ENCODE measurements at regions not wholly inside any gene's neighbourhood (a gene's known extent, or its start where the extent isn't known, plus 50 kb on each side); places are given as distances from the start of the nearest gene placed in this dataset.

GRCh38 chr15:99485153-99485961 lies 80.4 kb upstream of the MEF2A start:
- POLR2A ChIA-PET (ENCODE audit: low non-redundant PET) = no interaction called here
- TF ChIP-seq CTCF (conservative IDR thresholded peaks at IDR 0.05; ENCODE audit: low read depth) = no peak
- peak overlapping the region; percentile 89 for H3K27ac ChIP-seq
- CTCF ChIA-PET = interaction anchor here (0.7 to 1.0 kb wide), 3 partner anchors 86 to 219 kb away, joined by 3 read pairs; no protein-coding TSS in a partner anchor
- DNase-seq (ENCODE audit: low spot score) = no peak

GRCh38 chr15:99485992-99486370 lies 79.8 kb upstream of the MEF2A start:
- no peak for TF ChIP-seq CTCF (conservative IDR thresholded peaks at IDR 0.05; ENCODE audit: low read depth)
- CTCF ChIA-PET = interaction anchor here (0.7 to 0.8 kb wide), 2 partner anchors 202 to 220 kb away, joined by 3 read pairs; no protein-coding TSS in a partner anchor

GRCh38 chr15:99486371-99487336 lies 79.1 kb upstream of the MEF2A start:
- peak overlapping the region; percentile 89 for H3K27ac ChIP-seq
- POLR2A ChIA-PET (ENCODE audit: low non-redundant PET) = interaction anchor here (0.6 kb wide), 1 partner anchor 65 kb away, joined by 5 read pairs; no protein-coding TSS in a partner anchor
- CTCF ChIA-PET = interaction anchor here (0.8 kb wide), 1 partner anchor 203 kb away, joined by 3 read pairs; no protein-coding TSS in a partner anchor
- peak; percentile 37 for DNase-seq (ENCODE audit: low spot score)
- no peak for TF ChIP-seq CTCF (conservative IDR thresholded peaks at IDR 0.05; ENCODE audit: low read depth)

More at GRCh38 chr15:99485992-99486370, 79.8 kb upstream of the MEF2A start:
- no peak for DNase-seq (ENCODE audit: low spot score)
- peak overlapping the region; percentile 89 for H3K27ac ChIP-seq
- POLR2A ChIA-PET (ENCODE audit: low non-redundant PET) = interaction anchor here (0.6 kb wide), 1 partner anchor 65 kb away, joined by 5 read pairs; no protein-coding TSS in a partner anchor

GRCh38 chr15:99487337-99487730 lies 78.5 kb upstream of the MEF2A start:
- H3K27ac ChIP-seq = peak overlapping the region; percentile 89
- no peak for TF ChIP-seq CTCF (conservative IDR thresholded peaks at IDR 0.05; ENCODE audit: low read depth)
- ChIA-PET CTCF (no interaction called here), POLR2A (ENCODE audit: low non-redundant PET) (no interaction called here)
- DNase-seq (ENCODE audit: low spot score) = no peak

- ChIA-PET CTCF (no interaction called here), POLR2A (ENCODE audit: low non-redundant PET) (no interaction called here)
- no peak overlapping the region for H3K27ac ChIP-seq
- DNase-seq (ENCODE audit: low spot score) = no peak
- TF ChIP-seq CTCF (conservative IDR thresholded peaks at IDR 0.05; ENCODE audit: low read depth) = no peak
These were observed 73.5 kb upstream of the MEF2A start for GRCh38 chr15:99492275-99492674.

GRCh38 chr15:99492716-99493115 lies 73.1 kb upstream of the MEF2A start:
- no peak for TF ChIP-seq CTCF (conservative IDR thresholded peaks at IDR 0.05; ENCODE audit: low read depth)
- ChIA-PET CTCF (interaction anchor here (0.6 kb wide), 1 partner anchor 38 kb away, joined by 3 read pairs; no protein-coding TSS in a partner anchor), POLR2A (ENCODE audit: low non-redundant PET) (no interaction called here)
- H3K27ac ChIP-seq = no peak overlapping the region
- DNase-seq (ENCODE audit: low spot score) = no peak
